CD14-positive monocyte (primary cell): ENCODE measurements at regions not wholly inside any gene's neighbourhood (a gene's known extent, or its start where the extent isn't known, plus 50 kb on each side); places are given as distances from the start of the nearest gene placed in this dataset.

Source experiments
- DNase-seq, 3 donors: peaks; one replicate each; pipeline ENCODE4 v3.0.0-alpha.2; 2011 to 2022
- H2AFZ ChIP-seq: 2 replicates; pipeline ENCODE4 v1.6.0; 2012; ENCODE audit warnings: mild to moderate bottlenecking, low read depth, low read length, inconsistent platforms; ENCODE audit not compliant: insufficient read depth, poor library complexity, severe bottlenecking
- H3K27ac ChIP-seq, 2 donors: 1 replicate in 1 of 2; 2 replicates in 1 of 2; pipeline ENCODE4 v1.5.1; 2012 to 2013; ENCODE audit warnings: low read length in 2 of 2, control low read depth in 1 of 2, inconsistent platforms in 1 of 2, low read depth in 1 of 2, mild to moderate bottlenecking in 1 of 2
- H3K27me3 ChIP-seq, 2 donors: one replicate each; pipeline versions ENCODE4 v1.6.0 to v1.6.1; 2011 to 2013; ENCODE audit warnings: low read length in 2 of 2; ENCODE audit not compliant: control insufficient read depth in 2 of 2, insufficient read depth in 2 of 2
- H3K36me3 ChIP-seq, 2 donors: replicated peaks in 1 of 2; 1 replicate in 1 of 2; 2 replicates in 1 of 2; pipeline versions ENCODE4 v1.5.1 to v1.6.1; 2012 to 2013; ENCODE audit warnings: low read length in 2 of 2, control low read depth in 1 of 2, inconsistent platforms in 1 of 2, mild to moderate bottlenecking in 1 of 2; ENCODE audit not compliant: insufficient read depth in 2 of 2, control insufficient read depth in 1 of 2
- H3K4me1 ChIP-seq, 2 donors: 1 replicate in 1 of 2; 2 replicates in 1 of 2; pipeline versions ENCODE4 v1.5.1 to v1.6.1; 2012 to 2013; ENCODE audit warnings: low read length in 2 of 2, control low read depth in 1 of 2, inconsistent platforms in 1 of 2, mild to moderate bottlenecking in 1 of 2, moderate library complexity in 1 of 2; ENCODE audit not compliant: insufficient read depth in 2 of 2, control insufficient read depth in 1 of 2
- H3K4me2 ChIP-seq: replicated peaks from 2 replicates; pipeline ENCODE3; 2012; ENCODE audit warnings: low read length, moderate library complexity, mild to moderate bottlenecking; ENCODE audit not compliant: poor library complexity, severe bottlenecking; ENCODE audit errors: extremely low read depth
- H3K4me3 ChIP-seq, 3 experiments: fragments of 200-600 bp in 1 of 3; sonication (generic) in 1 of 3; replicated peaks in 1 of 3; 1 replicate in 2 of 3; 2 replicates in 1 of 3; pipeline ENCODE4 v1.5.1; 2011 to 2013; ENCODE audit warnings: low read length in 3 of 3, mild to moderate bottlenecking in 3 of 3, control low read depth in 2 of 3, low read depth in 2 of 3, inconsistent platforms in 1 of 3, moderate library complexity in 1 of 3
- H3K79me2 ChIP-seq: 2 replicates; pipeline ENCODE4 v1.6.0; 2012; ENCODE audit warnings: mild to moderate bottlenecking, control low read depth, inconsistent platforms, low read length, moderate library complexity; ENCODE audit not compliant: insufficient read depth
- H3K9ac ChIP-seq: 2 replicates; pipeline ENCODE4 v1.6.0; 2017; ENCODE audit warnings: low read length, mild to moderate bottlenecking; ENCODE audit not compliant: insufficient read depth, poor library complexity, severe bottlenecking
- H3K9me3 ChIP-seq, 2 donors: replicated peaks in 1 of 2; 1 replicate in 1 of 2; 2 replicates in 1 of 2; pipeline versions ENCODE4 v1.5.1 to v1.6.1; 2012 to 2013; ENCODE audit warnings: low read length in 2 of 2, control low read depth in 1 of 2; ENCODE audit not compliant: control insufficient read depth in 1 of 2, insufficient read depth in 1 of 2
- H4K20me1 ChIP-seq: 2 replicates; pipeline ENCODE4 v1.6.0; 2012; ENCODE audit warnings: mild to moderate bottlenecking, low read length, control low read depth, moderate library complexity; ENCODE audit not compliant: insufficient read depth
- H3K27ac Mint-ChIP-seq, 7 donors: one replicate each; pipeline ENCODE4 v1.8.0; 2020; ENCODE audit warnings: mild to moderate bottlenecking in 7 of 7, mixed read lengths in 7 of 7, moderate library complexity in 6 of 7, inconsistent platforms in 2 of 7
- H3K27me3 Mint-ChIP-seq, 3 donors: one replicate each; pipeline ENCODE4 v1.8.0; 2021 to 2022; ENCODE audit warnings: low read depth in 3 of 3, mild to moderate bottlenecking in 3 of 3, mixed read lengths in 3 of 3, moderate library complexity in 3 of 3, inconsistent platforms in 1 of 3
- H3K36me3 Mint-ChIP-seq, 2 donors: one replicate each; pipeline ENCODE4 v1.8.0; 2020; ENCODE audit warnings: mixed read lengths in 2 of 2, inconsistent platforms in 1 of 2, mild to moderate bottlenecking in 1 of 2
- H3K4me1 Mint-ChIP-seq: one replicate; pipeline ENCODE4 v1.8.0; 2020; ENCODE audit warnings: mild to moderate bottlenecking, mixed read lengths
- H3K4me3 Mint-ChIP-seq, 2 donors: one replicate each; pipeline ENCODE4 v1.8.0; 2020; ENCODE audit warnings: mild to moderate bottlenecking in 2 of 2, mixed read lengths in 2 of 2, moderate library complexity in 1 of 2
- H3K9me3 Mint-ChIP-seq, 7 donors: one replicate each; pipeline ENCODE4 v1.8.0; 2020 to 2022; ENCODE audit warnings: mixed read lengths in 7 of 7, mild to moderate bottlenecking in 6 of 7, moderate library complexity in 6 of 7, inconsistent platforms in 2 of 7
- CTCF ChIP-seq: fragments of 200-600 bp; IDR thresholded peaks from one replicate; pipeline ENCODE4 v1.8.0; 2022; ENCODE audit warnings: antibody characterized with exemption, mild to moderate bottlenecking
- WGBS: methylation state at CpG from one replicate; pipeline ENCODE4 v1.1.5; 2013; ENCODE audit warnings: missing lambda C conversion rate; ENCODE audit not compliant: insufficient coverage; 5-methylcytosine and 5-hydroxymethylcytosine counted together
- intact Hi-C, 2 donors: fragments of 100-400 bp; cut with micrococcal nuclease; formaldehyde crosslinking; loops; one replicate each; pipeline versions ENCODE4 v1.15.0 to v1.15.1; 2023

- peaks cover 3 to 4% of the 10 kb centered on the region in 2 donors for H3K9me3 ChIP-seq
- H3K4me2 ChIP-seq: no peak overlapping the region
- H2AFZ ChIP-seq: no peak overlapping the region
- Mint-ChIP-seq H3K27me3 (peaks cover 2 to 4% (median 3%) of the 10 kb centered on the region in 3 donors), H3K9me3 (peaks cover 0 to 20% (median 9%) of the 10 kb centered on the region in 7 donors), H3K4me3 (no peak overlapping the region), H3K27ac (no peak overlapping the region), H3K36me3 (no peaks in the 10 kb centered on the region), H3K4me1 (no peaks in the 10 kb centered on the region)
- no peaks in the 10 kb centered on the region for H4K20me1 ChIP-seq
- no peak overlapping the region for H3K9ac ChIP-seq
- no peaks in the 10 kb centered on the region for H3K79me2 ChIP-seq
- H3K4me3 ChIP-seq: no peak overlapping the region
- H3K27ac ChIP-seq: no peak overlapping the region
- intact Hi-C loops: no loop called here
- DNase-seq: no peak
- no peaks in the 10 kb centered on the region for H3K4me1 ChIP-seq
- no peaks in the 10 kb centered on the region for H3K36me3 ChIP-seq
- TF ChIP-seq CTCF: no peak
- no peaks in the 10 kb centered on the region for H3K27me3 ChIP-seq
- WGBS: 87% methylated on average over 3 of the region's 3 CpGs
Measured at GRCh38 chr6:106773522-106773921, 144.1 kb downstream of the QRSL1 start.

GRCh38 chr6:106772270-106773142 lies 143.1 kb downstream of the QRSL1 start:
- Mint-ChIP-seq H3K4me3 (no peak overlapping the region), H3K27me3 (peaks cover 2 to 4% (median 2%) of the 10 kb centered on the region in 3 donors), H3K36me3 (no peaks in the 10 kb centered on the region), H3K9me3 (peaks cover 0 to 19% (median 7%) of the 10 kb centered on the region in 7 donors), H3K4me1 (no peaks in the 10 kb centered on the region), H3K27ac (no peak overlapping the region)
- H3K27ac ChIP-seq: no peak overlapping the region
- TF ChIP-seq CTCF: no peak
- no peak overlapping the region for H2AFZ ChIP-seq
- H3K79me2 ChIP-seq: no peaks in the 10 kb centered on the region
- H3K9ac ChIP-seq: no peak overlapping the region
- no peak for DNase-seq
- H3K4me2 ChIP-seq: no peak overlapping the region
- intact Hi-C loops: no loop called here
- peaks cover 3 to 4% of the 10 kb centered on the region in 2 donors for H3K9me3 ChIP-seq
- no peaks in the 10 kb centered on the region for H4K20me1 ChIP-seq
- 100% methylated on average over 5 of the region's 7 CpGs for WGBS
- H3K4me3 ChIP-seq: no peak overlapping the region
- no peaks in the 10 kb centered on the region for H3K4me1 ChIP-seq
- no peaks in the 10 kb centered on the region for H3K36me3 ChIP-seq
- no peaks in the 10 kb centered on the region for H3K27me3 ChIP-seq
